T-helper 1 cell treated with Interleukin-12 subunit alpha and Interleukin-12 subunit beta and Interleukin-4 antibody, amounts not matched to agents 30 ng/mL and 1 ng/mL, for 36 hours (primary cell): ENCODE measurements at regions not wholly inside any gene's neighbourhood (a gene's known extent, or its start where the extent isn't known, plus 50 kb on each side); places are given as distances from the start of the nearest gene placed in this dataset.
"Not testable (repeated sequence)": the region's sequence is repeated elsewhere in the genome, so short reads cannot be mapped to it uniquely, and the experiment has no call there.

Experiments used
- intact Hi-C: fragments of 100-400 bp; cut with micrococcal nuclease; formaldehyde crosslinking; loops from one replicate; pipeline ENCODE4 v1.15.1; 2024

- intact Hi-C loops: not testable (repeated sequence)
Measured at GRCh38 chr19:30265918-30266317, 106.3 kb upstream of the ZNF536 start.

GRCh38 chr19:30266687-30267086 lies 105.5 kb upstream of the ZNF536 start:
- intact Hi-C loops: no loop called here

GRCh38 chr19:30267332-30267731 lies 104.9 kb upstream of the ZNF536 start:
- intact Hi-C loops: no loop called here

- intact Hi-C loops: no loop called here
Measured at GRCh38 chr19:30268601-30269000, 103.6 kb upstream of the ZNF536 start.

GRCh38 chr19:30269638-30270037 lies 102.5 kb upstream of the ZNF536 start:
- intact Hi-C loops: no loop called here

GRCh38 chr19:30271816-30272215 lies 100.4 kb upstream of the ZNF536 start:
- intact Hi-C loops: no loop called here

GRCh38 chr19:30272554-30272953 lies 99.6 kb upstream of the ZNF536 start:
- intact Hi-C loops: no loop called here

GRCh38 chr19:30273184-30273583 lies 99.0 kb upstream of the ZNF536 start:
- intact Hi-C loops: no loop called here

- intact Hi-C loops: no loop called here
Measured at GRCh38 chr19:30274987-30275386, 97.2 kb upstream of the ZNF536 start.

GRCh38 chr19:30276011-30276882 lies 95.9 kb upstream of the ZNF536 start:
- intact Hi-C loops: no loop called here

GRCh38 chr19:30276883-30277280 lies 95.3 kb upstream of the ZNF536 start:
- intact Hi-C loops: no loop called here

- intact Hi-C loops: no loop called here
Measured at GRCh38 chr19:30277941-30278881, 94.0 kb upstream of the ZNF536 start.

GRCh38 chr19:30278882-30279254 lies 93.3 kb upstream of the ZNF536 start:
- intact Hi-C loops: no loop called here

- intact Hi-C loops: no loop called here
Measured at GRCh38 chr19:30280018-30280417, 92.2 kb upstream of the ZNF536 start.

GRCh38 chr19:30281906-30282305 lies 90.3 kb upstream of the ZNF536 start:
- intact Hi-C loops: no loop called here

GRCh38 chr19:30283556-30283955 lies 88.6 kb upstream of the ZNF536 start:
- intact Hi-C loops: no loop called here

- intact Hi-C loops: no loop called here
Measured at GRCh38 chr19:30284209-30284608, 88.0 kb upstream of the ZNF536 start.

- intact Hi-C loops: no loop called here
Measured at GRCh38 chr19:30284885-30285284, 87.3 kb upstream of the ZNF536 start.

GRCh38 chr19:30286378-30286777 lies 85.8 kb upstream of the ZNF536 start:
- intact Hi-C loops: no loop called here

GRCh38 chr19:30287259-30287658 lies 84.9 kb upstream of the ZNF536 start:
- intact Hi-C loops: no loop called here

GRCh38 chr19:30287973-30288372 lies 84.2 kb upstream of the ZNF536 start:
- intact Hi-C loops: no loop called here

- intact Hi-C loops: no loop called here
Measured at GRCh38 chr19:30288911-30289310, 83.3 kb upstream of the ZNF536 start.
